OCI-LY1 (cell line): ENCODE measurements at regions not wholly inside any gene's neighbourhood (a gene's known extent, or its start where the extent isn't known, plus 50 kb on each side); places are given as distances from the start of the nearest gene placed in this dataset.

Experiments
- H2AFZ ChIP-seq: fragments of 200-600 bp; sonication (generic), shearing (Covaris generic); 2 replicates; pipeline ENCODE4 v1.6.0; 2014; ENCODE audit warnings: antibody characterized with exemption, mild to moderate bottlenecking, low read length
- H3F3A ChIP-seq: fragments of 200-600 bp; sonication (generic), shearing (Covaris generic); 2 replicates; pipeline ENCODE4 v1.6.0; 2014; ENCODE audit warnings: mild to moderate bottlenecking, antibody characterized with exemption, low read length, moderate library complexity; ENCODE audit not compliant: insufficient read depth
- H3K27ac ChIP-seq: fragments of 200-600 bp; sonication (generic); 2 replicates; pipeline ENCODE4 v1.5.1; 2014; ENCODE audit warnings: low read length, mixed run types, mild to moderate bottlenecking, low read depth; ENCODE audit not compliant: poor library complexity, severe bottlenecking
- H3K27me3 ChIP-seq: fragments of 200-600 bp; sonication (generic); 2 replicates; pipeline ENCODE4 v1.6.0; 2014; ENCODE audit warnings: antibody characterized with exemption, mild to moderate bottlenecking, low read length, moderate library complexity; ENCODE audit not compliant: insufficient read depth
- H3K36me3 ChIP-seq: fragments of 200-600 bp; sonication (generic); 2 replicates; pipeline ENCODE4 v1.6.1; 2014; ENCODE audit warnings: mild to moderate bottlenecking, antibody characterized with exemption, low read length, moderate library complexity, mixed read lengths; ENCODE audit not compliant: insufficient read depth
- H3K4me1 ChIP-seq: fragments of 200-600 bp; sonication (generic); 2 replicates; pipeline ENCODE4 v1.5.1; 2014; ENCODE audit warnings: mild to moderate bottlenecking, low read length, moderate library complexity; ENCODE audit not compliant: insufficient read depth, severe bottlenecking
- H3K4me2 ChIP-seq: fragments of 200-600 bp; sonication (generic), shearing (Covaris generic); 2 replicates; pipeline ENCODE4 v1.6.1; 2014; ENCODE audit warnings: low read length
- H3K4me3 ChIP-seq: fragments of 200-600 bp; sonication (generic); 2 replicates; pipeline ENCODE4 v1.5.1; 2014; ENCODE audit warnings: low read length, low read depth, mild to moderate bottlenecking, mixed read lengths; ENCODE audit not compliant: poor library complexity, severe bottlenecking
- H3K79me2 ChIP-seq: fragments of 200-600 bp; shearing (Covaris generic); 2 replicates; pipeline ENCODE4 v1.6.1; 2016; ENCODE audit warnings: mixed run types, low read length, mixed read lengths; ENCODE audit not compliant: insufficient read depth
- H3K9ac ChIP-seq: fragments of 200-600 bp; sonication (generic), shearing (Covaris generic); 2 replicates; pipeline ENCODE4 v1.6.1; 2014; ENCODE audit warnings: mild to moderate bottlenecking, low read length, mixed read lengths
- H3K9me2 ChIP-seq: fragments of 200-600 bp; sonication (generic), shearing (Covaris generic); 2 replicates; pipeline ENCODE4 v1.6.1; 2014; ENCODE audit warnings: low read depth, mild to moderate bottlenecking, low read length, mixed read lengths
- H3K9me3 ChIP-seq: fragments of 200-600 bp; shearing (Covaris generic); 2 replicates; pipeline ENCODE4 v1.6.1; 2014; ENCODE audit warnings: low read length, mixed read lengths
- H4K20me1 ChIP-seq: fragments of 200-600 bp; sonication (generic), shearing (Covaris generic); 2 replicates; pipeline ENCODE4 v1.6.0; 2016; ENCODE audit warnings: mild to moderate bottlenecking, low read length; ENCODE audit not compliant: insufficient read depth
- EZH2 ChIP-seq: fragments of 200-600 bp; sonication (generic), shearing (Covaris generic); IDR thresholded peaks from 2 replicates; pipeline ENCODE4 v1.8.0; 2017; ENCODE audit warnings: borderline replicate concordance, mixed run types, mild to moderate bottlenecking, antibody characterized with exemption, low read length, moderate library complexity, mixed read lengths
- TF ChIP-seq, protein P1 (sequence below): fragments of 200-600 bp; sonication (generic), shearing (Covaris generic); IDR thresholded peaks from 2 replicates; pipeline ENCODE4 v1.5.1; 2017; ENCODE audit warnings: mild to moderate bottlenecking, antibody characterized with exemption, low read length, moderate library complexity, mixed read lengths

DNA sequence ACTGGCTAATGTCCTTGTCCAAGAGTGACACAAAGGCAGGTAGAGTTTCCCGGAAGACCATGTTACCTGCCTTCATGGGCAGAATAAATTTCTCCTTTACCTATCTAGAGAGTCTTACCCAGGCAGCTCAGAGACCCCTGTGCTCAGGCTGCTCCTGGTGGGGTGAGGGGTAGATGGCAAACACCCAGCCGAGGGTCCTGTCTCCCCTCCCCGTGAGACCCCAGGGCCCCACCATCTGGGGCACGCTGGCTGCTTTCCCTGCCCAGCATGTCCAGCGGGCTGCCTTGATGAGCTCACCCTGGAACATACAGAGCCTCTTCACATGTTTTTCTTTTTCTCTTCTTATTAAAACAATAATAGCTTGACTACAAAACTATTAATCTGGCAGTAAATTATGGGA lies 116.5 kb downstream of the EDN3 start:
- H3K4me3 ChIP-seq: no peak overlapping the region
- no peak for TF ChIP-seq EZH2
- TF ChIP-seq, protein P1, sequence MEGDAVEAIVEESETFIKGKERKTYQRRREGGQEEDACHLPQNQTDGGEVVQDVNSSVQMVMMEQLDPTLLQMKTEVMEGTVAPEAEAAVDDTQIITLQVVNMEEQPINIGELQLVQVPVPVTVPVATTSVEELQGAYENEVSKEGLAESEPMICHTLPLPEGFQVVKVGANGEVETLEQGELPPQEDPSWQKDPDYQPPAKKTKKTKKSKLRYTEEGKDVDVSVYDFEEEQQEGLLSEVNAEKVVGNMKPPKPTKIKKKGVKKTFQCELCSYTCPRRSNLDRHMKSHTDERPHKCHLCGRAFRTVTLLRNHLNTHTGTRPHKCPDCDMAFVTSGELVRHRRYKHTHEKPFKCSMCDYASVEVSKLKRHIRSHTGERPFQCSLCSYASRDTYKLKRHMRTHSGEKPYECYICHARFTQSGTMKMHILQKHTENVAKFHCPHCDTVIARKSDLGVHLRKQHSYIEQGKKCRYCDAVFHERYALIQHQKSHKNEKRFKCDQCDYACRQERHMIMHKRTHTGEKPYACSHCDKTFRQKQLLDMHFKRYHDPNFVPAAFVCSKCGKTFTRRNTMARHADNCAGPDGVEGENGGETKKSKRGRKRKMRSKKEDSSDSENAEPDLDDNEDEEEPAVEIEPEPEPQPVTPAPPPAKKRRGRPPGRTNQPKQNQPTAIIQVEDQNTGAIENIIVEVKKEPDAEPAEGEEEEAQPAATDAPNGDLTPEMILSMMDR: no peak
- no peaks in the 10 kb centered on the region for H3K4me1 ChIP-seq
- H2AFZ ChIP-seq: no peak overlapping the region
- no peaks in the 10 kb centered on the region for H3K9me3 ChIP-seq
- H3K27ac ChIP-seq: no peak overlapping the region
- H3K9me2 ChIP-seq: no peaks in the 10 kb centered on the region
- H3F3A ChIP-seq: no peaks in the 10 kb centered on the region
- H3K79me2 ChIP-seq: no peaks in the 10 kb centered on the region
- no peaks in the 10 kb centered on the region for H3K27me3 ChIP-seq
- no peaks in the 10 kb centered on the region for H3K36me3 ChIP-seq
- H3K4me2 ChIP-seq: no peak overlapping the region
- H4K20me1 ChIP-seq: no peaks in the 10 kb centered on the region
- no peak overlapping the region for H3K9ac ChIP-seq

DNA sequence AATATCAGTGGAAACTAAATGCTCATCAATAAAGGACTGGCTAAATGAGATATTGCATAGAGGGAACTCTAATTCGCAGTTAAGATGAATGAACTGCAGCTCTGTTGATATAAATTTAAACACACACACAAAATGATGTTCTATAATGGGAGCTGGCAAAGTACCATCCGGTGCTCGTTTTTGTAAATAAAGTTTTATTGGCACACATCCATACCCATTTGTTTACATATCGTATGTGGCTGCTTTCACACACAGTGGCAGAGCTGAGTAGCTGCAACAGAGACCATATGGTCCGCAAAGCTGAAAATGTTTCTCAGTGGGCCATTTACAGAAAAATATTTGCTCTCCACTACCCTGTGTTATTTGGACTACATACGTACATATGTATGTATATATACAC lies 120.7 kb downstream of the EDN3 start:
- H3K27ac ChIP-seq: no peak overlapping the region
- H3K4me1 ChIP-seq: no peaks in the 10 kb centered on the region
- no peaks in the 10 kb centered on the region for H4K20me1 ChIP-seq
- TF ChIP-seq, protein P1: no peak
- TF ChIP-seq EZH2: no peak
- no peaks in the 10 kb centered on the region for H3F3A ChIP-seq
- no peak overlapping the region for H2AFZ ChIP-seq
- H3K79me2 ChIP-seq: no peaks in the 10 kb centered on the region
- H3K9me3 ChIP-seq: no peaks in the 10 kb centered on the region
- H3K36me3 ChIP-seq: no peaks in the 10 kb centered on the region
- no peak overlapping the region for H3K4me3 ChIP-seq
- no peak overlapping the region for H3K4me2 ChIP-seq
- no peaks in the 10 kb centered on the region for H3K27me3 ChIP-seq
- no peaks in the 10 kb centered on the region for H3K9me2 ChIP-seq
- no peak overlapping the region for H3K9ac ChIP-seq

DNA sequence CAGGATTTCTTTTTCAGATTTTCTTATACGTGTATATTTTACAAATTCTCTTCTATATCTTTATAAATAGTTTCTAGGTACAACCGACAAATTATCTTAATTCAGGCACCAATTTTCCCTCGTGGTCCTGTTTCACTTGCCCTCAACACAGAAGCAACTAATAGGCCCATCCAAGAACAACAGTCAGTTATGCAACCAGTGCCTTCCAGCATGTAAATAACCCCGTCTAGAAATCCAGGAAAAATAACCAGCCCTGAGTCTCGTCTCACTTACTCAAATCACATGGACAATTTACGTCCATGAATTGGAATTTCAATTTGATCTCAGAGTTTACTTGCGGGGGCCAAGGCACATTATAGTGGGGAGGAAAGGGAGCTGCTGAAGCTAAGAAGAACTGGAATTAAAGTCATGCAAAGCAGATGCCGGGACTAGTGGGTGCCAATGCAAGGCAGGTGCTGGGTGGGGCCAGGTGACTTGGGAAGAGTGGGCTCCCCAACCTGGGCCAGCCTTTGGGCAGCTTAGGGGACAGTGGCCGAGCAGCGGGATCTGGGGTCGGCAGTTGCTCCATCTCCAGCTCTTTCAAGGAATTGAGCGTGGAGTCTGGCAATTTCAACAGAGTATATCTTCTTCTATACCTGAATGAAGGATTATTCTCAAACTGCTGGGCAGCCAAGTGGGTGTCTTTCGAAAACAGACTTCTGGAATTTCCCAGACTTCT lies 121.7 kb downstream of the EDN3 start:
- Histone ChIP-seq H3K27ac (no peak overlapping the region), H3F3A (no peaks in the 10 kb centered on the region), H3K79me2 (no peaks in the 10 kb centered on the region), H3K4me2 (no peak overlapping the region), H3K9me3 (no peaks in the 10 kb centered on the region), H3K27me3 (no peaks in the 10 kb centered on the region), H3K9me2 (no peaks in the 10 kb centered on the region), H3K9ac (no peak overlapping the region), H3K4me3 (no peak overlapping the region), H4K20me1 (no peaks in the 10 kb centered on the region), H2AFZ (no peak overlapping the region), H3K36me3 (no peaks in the 10 kb centered on the region), H3K4me1 (no peaks in the 10 kb centered on the region)
- no peak for TF ChIP-seq EZH2
- TF ChIP-seq, protein P1: no peak
